IMR-90 (cell line): ENCODE measurements at regions not wholly inside any gene's neighbourhood (a gene's known extent, or its start where the extent isn't known, plus 50 kb on each side); places are given as distances from the start of the nearest gene placed in this dataset.

Experiments
- ATAC-seq: fragments of 200-7000 bp; cut with Tn5 transposase; 2 replicates; pipeline ENCODE4 v1.9.1; 2020; ENCODE audit warnings: low read depth, mild to moderate bottlenecking, moderate library complexity
- BruUV-seq: library from RNA; stranded (reverse); fragments of 400-500 nt; replicated peaks from 2 replicates; lab custom pipeline; 2021; lab: Mats Ljungman, UMichigan
- CTCF ChIA-PET: fragments of 300-600 bp; formaldehyde crosslinking; extraction: SDS; loops from one replicate; lab custom pipeline; 2021; ENCODE audit warnings: antibody characterized with exemption; lab: Yijun Ruan, JAX
- POLR2A ChIA-PET: fragments of 300-600 bp; sonication (Branson Sonifier 250); formaldehyde crosslinking; loops from one replicate; lab custom pipeline; 2022; ENCODE audit warnings: antibody characterized with exemption; ENCODE audit not compliant: unreplicated experiment; lab: Charles Lee
- DNase-seq: peaks from one replicate; pipeline ENCODE4 v3.0.0; 2013
- H2AFZ ChIP-seq: replicated peaks from 2 replicates; pipeline ENCODE3; 2013; ENCODE audit warnings: low read length, mild to moderate bottlenecking; ENCODE audit not compliant: poor library complexity
- H2AK5ac ChIP-seq: 2 replicates; pipeline ENCODE4 v1.6.1; 2013; ENCODE audit warnings: low read depth, low read length, inconsistent platforms
- H2AK9ac ChIP-seq: replicated peaks from 2 replicates; pipeline ENCODE3; 2013; ENCODE audit warnings: mild to moderate bottlenecking, low read depth, low read length, moderate library complexity; ENCODE audit not compliant: poor library complexity
- H2BK120ac ChIP-seq: 2 replicates; pipeline ENCODE4 v1.6.1; 2013; ENCODE audit warnings: low read depth, low read length, inconsistent platforms
- H2BK15ac ChIP-seq: 3 replicates; pipeline ENCODE4 v1.6.1; 2013; ENCODE audit warnings: low read depth, low read length, inconsistent platforms
- H2BK20ac ChIP-seq: 2 replicates; pipeline ENCODE4 v1.6.1; 2013; ENCODE audit warnings: low read depth, mild to moderate bottlenecking, inconsistent platforms, low read length, moderate library complexity
- H2BK5ac ChIP-seq: 2 replicates; pipeline ENCODE4 v1.6.1; 2013; ENCODE audit warnings: mild to moderate bottlenecking, low read depth, low read length, inconsistent platforms; ENCODE audit not compliant: poor library complexity, severe bottlenecking
- H3K14ac ChIP-seq: replicated peaks from 2 replicates; pipeline ENCODE4 v1.6.1; 2013; ENCODE audit warnings: low read depth, low read length, inconsistent platforms
- H3K18ac ChIP-seq: 2 replicates; pipeline ENCODE4 v1.6.1; 2013; ENCODE audit warnings: low read depth, low read length, control low read depth
- H3K23ac ChIP-seq: 2 replicates; pipeline ENCODE4 v1.6.1; 2013; ENCODE audit warnings: low read depth, low read length, inconsistent platforms
- H3K27ac ChIP-seq: 2 replicates; pipeline ENCODE4 v1.5.1; 2013; ENCODE audit warnings: mild to moderate bottlenecking, control low read depth, low read length; ENCODE audit not compliant: insufficient read depth
- H3K27me3 ChIP-seq: 2 replicates; pipeline ENCODE4 v1.6.1; 2013; ENCODE audit warnings: low read length; ENCODE audit not compliant: control insufficient read depth, insufficient read depth
- H3K36me3 ChIP-seq: 2 replicates; pipeline ENCODE4 v1.6.1; 2013; ENCODE audit warnings: low read length, mixed read lengths; ENCODE audit not compliant: control insufficient read depth, insufficient read depth
- H3K4ac ChIP-seq: 2 replicates; pipeline ENCODE4 v1.6.1; 2013; ENCODE audit warnings: low read depth, low read length, inconsistent platforms
- H3K4me1 ChIP-seq: 2 replicates; pipeline ENCODE4 v1.6.1; 2013; ENCODE audit warnings: low read length, mixed read lengths; ENCODE audit not compliant: control insufficient read depth, insufficient read depth
- H3K4me2 ChIP-seq: 2 replicates; pipeline ENCODE4 v1.6.1; 2013; ENCODE audit warnings: low read depth, mild to moderate bottlenecking, control low read depth, low read length, moderate library complexity
- H3K4me3 ChIP-seq: 2 replicates; pipeline ENCODE4 v1.5.1; 2013; ENCODE audit warnings: low read depth, mild to moderate bottlenecking, control low read depth, low read length, moderate library complexity; ENCODE audit not compliant: insufficient read depth
- H3K56ac ChIP-seq: 2 replicates; pipeline ENCODE4 v1.6.1; 2013; ENCODE audit warnings: low read length, inconsistent platforms; ENCODE audit not compliant: insufficient read depth; ENCODE audit errors: extremely low read depth
- H3K79me1 ChIP-seq, 2 experiments: 2 replicates each; pipeline ENCODE4 v1.6.1; 2013; ENCODE audit warnings: low read length in 2 of 2, inconsistent platforms in 1 of 2, low read depth in 1 of 2
- H3K9ac ChIP-seq: 2 replicates; pipeline ENCODE4 v1.6.1; 2013; ENCODE audit warnings: low read depth, low read length, control low read depth
- H3K9me1 ChIP-seq: 2 replicates; pipeline ENCODE4 v1.6.1; 2013; ENCODE audit warnings: low read length, inconsistent platforms; ENCODE audit not compliant: insufficient read depth
- H3K9me3 ChIP-seq: 2 replicates; pipeline ENCODE4 v1.6.1; 2013; ENCODE audit warnings: low read length; ENCODE audit not compliant: control insufficient read depth, insufficient read depth
- H4K20me1 ChIP-seq: 2 replicates; pipeline ENCODE4 v1.6.1; 2013; ENCODE audit warnings: low read length, inconsistent platforms; ENCODE audit not compliant: insufficient read depth
- H4K5ac ChIP-seq: 2 replicates; pipeline ENCODE4 v1.6.1; 2013; ENCODE audit warnings: mild to moderate bottlenecking, low read depth, low read length, control low read depth
- H4K8ac ChIP-seq, 2 experiments: 2 replicates each; pipeline ENCODE4 v1.6.1; 2013; ENCODE audit warnings: low read depth in 2 of 2, low read length in 2 of 2, control low read depth in 1 of 2, inconsistent platforms in 1 of 2
- H4K91ac ChIP-seq: 2 replicates; pipeline ENCODE4 v1.6.1; 2013; ENCODE audit warnings: low read depth, low read length, inconsistent platforms; ENCODE audit not compliant: insufficient read depth
- RAD21 ChIP-seq: IDR thresholded peaks from 2 replicates; pipeline ENCODE4 v1.6.1; 2012; ENCODE audit warnings: low read length, improper control_type of control experiment
- dilution Hi-C: fragments of 300-500 bp; cut with HindIII; formaldehyde crosslinking; loops from one replicate; pipeline ENCODE4 v1.14.3; 2018; ENCODE audit warnings: low sequenced_read_pairs; ENCODE audit not compliant: unreplicated experiment
- in situ Hi-C: fragments of 300-500 bp; cut with MboI; formaldehyde crosslinking; loops from 3 replicates; pipeline ENCODE4 v1.14.3; 2019; ENCODE audit warnings: low sequenced_read_pairs, inconsistent platforms, mixed read lengths
- intact Hi-C: fragments of 100-400 bp; cut with micrococcal nuclease; formaldehyde crosslinking; loops from 2 replicates; pipeline ENCODE4 v1.10.0; 2022

- Histone ChIP-seq H3K36me3 (no peaks in the 10 kb centered on the region), H3K9me3 (peaks cover 6% of the 10 kb centered on the region), H4K5ac (no peak overlapping the region), H3K4me1 (no peaks in the 10 kb centered on the region), H2AK9ac (no peak overlapping the region), H3K18ac (no peak overlapping the region), H3K9me1 (no peaks in the 10 kb centered on the region), H2AFZ (no peak overlapping the region), H2AK5ac (no peak overlapping the region), H3K56ac (no peak overlapping the region), H2BK120ac (no peak overlapping the region), H3K4ac (no peak overlapping the region), H2BK5ac (no peak overlapping the region), H4K8ac (no peak overlapping the region), H3K23ac (no peak overlapping the region), H4K20me1 (no peaks in the 10 kb centered on the region), H2BK20ac (no peak overlapping the region), H4K91ac (no peak overlapping the region), H3K14ac (no peak overlapping the region), H3K27me3 (no peaks in the 10 kb centered on the region), H3K9ac (no peak overlapping the region), H3K4me2 (no peak overlapping the region), H3K4me3 (no peak overlapping the region), H3K27ac (no peak overlapping the region), H2BK15ac (no peak overlapping the region), H3K79me1 (no peaks in the 10 kb centered on the region)
- intact Hi-C loops, result no loop called here
- ChIA-PET CTCF (no interaction called here), POLR2A (no interaction called here)
- no TSS peak for BruUV-seq
- ATAC-seq (no peak), DNase-seq (no peak)
- dilution Hi-C loops, result no loop called here
- in situ Hi-C loops, result no loop called here
- no peak for TF ChIP-seq RAD21
Observed at GRCh38 chr5:161201558-161201957, 345.0 kb downstream of the GABRB2 start.
